ENCODE measurements at regions not wholly inside any gene's neighbourhood (a gene's known extent, or its start where the extent isn't known, plus 50 kb on each side); places are given as distances from the start of the nearest gene placed in this dataset.

GRCh38 chr1:72757843-72758242 lies 475.5 kb upstream of the NEGR1 start:
- no peak for TF ChIP-seq CTCF (IDR thresholded peaks at IDR 0.05; ENCODE audit: low read length, missing control alignments)
- no peak for DNase-seq (ENCODE audit: low read depth)
- no peak overlapping the region for H3K4me3 ChIP-seq (replicated peaks; ENCODE audit: low read depth, low read length)

GRCh38 chr1:72745413-72745812 lies 463.1 kb upstream of the NEGR1 start:
- TF ChIP-seq CTCF (IDR thresholded peaks at IDR 0.05; ENCODE audit: low read length, missing control alignments): no peak
- DNase-seq (ENCODE audit: low read depth): no peak
- no peak overlapping the region for H3K4me3 ChIP-seq (replicated peaks; ENCODE audit: low read depth, low read length)

GRCh38 chr1:72734415-72734814 lies 452.1 kb upstream of the NEGR1 start:
- no peak for TF ChIP-seq CTCF (IDR thresholded peaks at IDR 0.05; ENCODE audit: low read length, missing control alignments)
- no peak overlapping the region for H3K4me3 ChIP-seq (replicated peaks; ENCODE audit: low read depth, low read length)
- no peak for DNase-seq (ENCODE audit: low read depth)

GRCh38 chr1:72724951-72725861 lies 442.9 kb upstream of the NEGR1 start:
- H3K4me3 ChIP-seq (replicated peaks; ENCODE audit: low read depth, low read length): no peak overlapping the region
- no peak for DNase-seq (ENCODE audit: low read depth)
- no peak for TF ChIP-seq CTCF (IDR thresholded peaks at IDR 0.05; ENCODE audit: low read length, missing control alignments)

GRCh38 chr1:72705921-72706320 lies 423.6 kb upstream of the NEGR1 start:
- H3K4me3 ChIP-seq (replicated peaks; ENCODE audit: low read depth, low read length): no peak overlapping the region
- no peak for DNase-seq (ENCODE audit: low read depth)
- no peak for TF ChIP-seq CTCF (IDR thresholded peaks at IDR 0.05; ENCODE audit: low read length, missing control alignments)

GRCh38 chr1:72704841-72705477 lies 422.6 kb upstream of the NEGR1 start:
- H3K4me3 ChIP-seq (replicated peaks; ENCODE audit: low read depth, low read length): no peak overlapping the region
- no peak for TF ChIP-seq CTCF (IDR thresholded peaks at IDR 0.05; ENCODE audit: low read length, missing control alignments)
- DNase-seq (ENCODE audit: low read depth): no peak

All from fibroblast of pulmonary artery (primary cell).